WTC11 (cell line): ENCODE measurements at regions not wholly inside any gene's neighbourhood (a gene's known extent, or its start where the extent isn't known, plus 50 kb on each side); places are given as distances from the start of the nearest gene placed in this dataset.

ENCODE experiments used
- ATAC-seq: fragments of 200-7000 bp; cut with Tn5 transposase; 2 replicates; pipeline ENCODE4 v1.10.0; 2021; ENCODE audit warnings: mild to moderate bottlenecking, moderate library complexity
- CTCF ChIA-PET: fragments of 300-600 bp; sonication (Branson Sonifier 250); formaldehyde crosslinking; loops from one replicate; lab custom pipeline; 2021; ENCODE audit warnings: antibody characterized with exemption; lab: Charles Lee
- POLR2A ChIA-PET: fragments of 350-600 bp; sonication (Branson Sonifier 250); formaldehyde crosslinking; loops from one replicate; lab custom pipeline; 2021; ENCODE audit warnings: antibody characterized with exemption; lab: Charles Lee
- DNase-seq: peaks from one replicate; pipeline ENCODE4 v3.0.0; 2021; ENCODE audit warnings: low spot score
- H3K27ac Mint-ChIP-seq: 2 replicates; pipeline ENCODE4 v1.8.0; 2021; ENCODE audit warnings: mixed read lengths
- H3K27me3 Mint-ChIP-seq: 2 replicates; pipeline ENCODE4 v1.8.0; 2021; ENCODE audit warnings: low read depth, mild to moderate bottlenecking, moderate library complexity, mixed read lengths
- H3K36me3 Mint-ChIP-seq: 2 replicates; pipeline ENCODE4 v1.8.0; 2021; ENCODE audit warnings: mixed read lengths
- H3K4me1 Mint-ChIP-seq: 2 replicates; pipeline ENCODE4 v1.8.0; 2022; ENCODE audit warnings: mixed read lengths
- H3K4me3 Mint-ChIP-seq: 2 replicates; pipeline ENCODE4 v1.8.0; 2021; ENCODE audit warnings: mild to moderate bottlenecking, moderate library complexity, mixed read lengths
- H3K9me3 Mint-ChIP-seq: 2 replicates; pipeline ENCODE4 v1.8.0; 2021; ENCODE audit warnings: mixed read lengths
- AFF4 ChIP-seq: sonication (generic); formaldehyde crosslinking; IDR thresholded peaks from 2 replicates; pipeline ENCODE4 v1.8.1; 2023; ENCODE audit warnings: mild to moderate bottlenecking, missing genetic modification reagents, borderline replicate concordance
- ATF6 ChIP-seq: sonication (generic); formaldehyde crosslinking; IDR thresholded peaks from 2 replicates; pipeline ENCODE4 v1.8.1; 2023; ENCODE audit warnings: mild to moderate bottlenecking, missing genetic modification reagents
- ESRRA ChIP-seq: sonication (generic); formaldehyde crosslinking; IDR thresholded peaks from 2 replicates; pipeline ENCODE4 v1.8.1; 2022; ENCODE audit warnings: mild to moderate bottlenecking, missing genetic modification reagents, borderline replicate concordance
- ETV6 ChIP-seq: sonication (generic); formaldehyde crosslinking; IDR thresholded peaks from 2 replicates; pipeline ENCODE4 v1.8.1; 2022; ENCODE audit warnings: mild to moderate bottlenecking, missing genetic modification reagents
- GABPB1 ChIP-seq: sonication (generic); formaldehyde crosslinking; IDR thresholded peaks from 2 replicates; pipeline ENCODE4 v1.8.1; 2023; ENCODE audit warnings: mild to moderate bottlenecking, missing genetic modification reagents
- HMGA2 ChIP-seq: fragments of 250-450 bp; sonication (Bioruptor Pico); IDR thresholded peaks from 2 replicates; pipeline ENCODE4 v1.4.0; 2021; ENCODE audit warnings: mild to moderate bottlenecking, moderate library complexity
- HMGXB4 ChIP-seq: sonication (generic); formaldehyde crosslinking; IDR thresholded peaks from 2 replicates; pipeline ENCODE4 v1.8.1; 2023; ENCODE audit warnings: mild to moderate bottlenecking, moderate library complexity, missing genetic modification reagents
- JUN ChIP-seq: sonication (generic); formaldehyde crosslinking; IDR thresholded peaks from 2 replicates; pipeline ENCODE4 v1.8.0; 2023; ENCODE audit warnings: mild to moderate bottlenecking, missing genetic modification reagents
- KAT7 ChIP-seq: sonication (generic); formaldehyde crosslinking; IDR thresholded peaks from 2 replicates; pipeline ENCODE4 v1.8.1; 2023; ENCODE audit warnings: missing genetic modification reagents, mild to moderate bottlenecking, borderline replicate concordance
- PRRX2 ChIP-seq: fragments of 250-450 bp; sonication (Bioruptor Pico); IDR thresholded peaks from 2 replicates; pipeline ENCODE4 v1.8.0; 2021; ENCODE audit warnings: mild to moderate bottlenecking
- RELA ChIP-seq: sonication (generic); formaldehyde crosslinking; IDR thresholded peaks from 2 replicates; pipeline ENCODE4 v1.8.1; 2022; ENCODE audit warnings: missing genetic modification reagents, mild to moderate bottlenecking, borderline replicate concordance
- RORB ChIP-seq: fragments of 250-450 bp; sonication (Bioruptor Pico); IDR thresholded peaks from 2 replicates; pipeline ENCODE4 v1.9.0; 2021; ENCODE audit warnings: mild to moderate bottlenecking
- SMAD4 ChIP-seq: sonication (generic); formaldehyde crosslinking; IDR thresholded peaks from 2 replicates; pipeline ENCODE4 v1.8.0; 2022; ENCODE audit warnings: mild to moderate bottlenecking, missing genetic modification reagents
- STAT6 ChIP-seq: sonication (generic); formaldehyde crosslinking; conservative IDR thresholded peaks from 2 replicates; pipeline ENCODE4 v1.8.1; 2023; ENCODE audit warnings: mild to moderate bottlenecking, low read depth, missing genetic modification reagents, moderate library complexity
- TEAD1 ChIP-seq: sonication (generic); formaldehyde crosslinking; IDR thresholded peaks from 2 replicates; pipeline ENCODE4 v1.8.0; 2022; ENCODE audit warnings: mild to moderate bottlenecking, missing genetic modification reagents
- ZBTB21 ChIP-seq: sonication (generic); formaldehyde crosslinking; IDR thresholded peaks from 2 replicates; pipeline ENCODE4 v1.8.1; 2023; ENCODE audit warnings: mild to moderate bottlenecking, missing genetic modification reagents, borderline replicate concordance
- ZBTB43 ChIP-seq: sonication (generic); formaldehyde crosslinking; IDR thresholded peaks from 2 replicates; pipeline ENCODE4 v1.8.1; 2023; ENCODE audit warnings: mild to moderate bottlenecking, missing genetic modification reagents
- ZNF317 ChIP-seq: sonication (generic); formaldehyde crosslinking; IDR thresholded peaks from 2 replicates; pipeline ENCODE4 v1.8.1; 2023; ENCODE audit warnings: low read depth, mild to moderate bottlenecking, moderate library complexity, missing genetic modification reagents, borderline replicate concordance
- ZNF532 ChIP-seq: fragments of 250-450 bp; sonication (Bioruptor Pico); IDR thresholded peaks from 2 replicates; pipeline ENCODE4 v1.9.0; 2021; ENCODE audit warnings: mild to moderate bottlenecking, borderline replicate concordance
- ZNF671 ChIP-seq: fragments of 250-450 bp; sonication (Bioruptor Pico); IDR thresholded peaks from 2 replicates; pipeline ENCODE4 v1.8.0; 2021; ENCODE audit warnings: mild to moderate bottlenecking

GRCh38 chr3:28132941-28133340 lies 108.5 kb upstream of the CMC1 start (continued):
- TF ChIP-seq STAT6 (CRISPR knock-in tag) (no peak), ETV6 (CRISPR knock-in tag) (no peak), KAT7 (CRISPR knock-in tag) (no peak), TEAD1 (CRISPR knock-in tag) (no peak)

GRCh38 chr3:28134198-28134597 lies 107.2 kb upstream of the CMC1 start:
- Mint-ChIP-seq H3K27ac (no peak overlapping the region), H3K27me3 (no peaks in the 10 kb centered on the region), H3K4me1 (peaks cover 6% of the 10 kb centered on the region), H3K9me3 (no peaks in the 10 kb centered on the region), H3K36me3 (no peaks in the 10 kb centered on the region), H3K4me3 (no peak overlapping the region)
- ChIA-PET CTCF (no interaction called here), POLR2A (no interaction called here)
- no peak for ATAC-seq
- DNase-seq, result no peak
- no peak for TF ChIP-seq ZNF671 (CRISPR knock-in tag)
- no peak for TF ChIP-seq ZNF532 (CRISPR knock-in tag)
- TF ChIP-seq HMGA2 (CRISPR knock-in tag), result no peak
- TF ChIP-seq GABPB1, result no peak
- TF ChIP-seq HMGXB4, result no peak
- TF ChIP-seq ZBTB43 (CRISPR knock-in tag), result no peak
- TF ChIP-seq ZNF317 (CRISPR knock-in tag), result no peak
- TF ChIP-seq AFF4 (CRISPR knock-in tag), result no peak
- no peak for TF ChIP-seq ESRRA (CRISPR knock-in tag)
- TF ChIP-seq RELA (CRISPR knock-in tag), result no peak
- TF ChIP-seq ATF6 (CRISPR knock-in tag), result no peak
- TF ChIP-seq SMAD4 (CRISPR knock-in tag), result no peak
- TF ChIP-seq ZBTB21 (CRISPR knock-in tag), result no peak
- no peak for TF ChIP-seq PRRX2 (CRISPR knock-in tag)
- TF ChIP-seq JUN, result no peak
- TF ChIP-seq RORB (CRISPR knock-in tag), result no peak
